ENCODE measurements at regions not wholly inside any gene's neighbourhood (a gene's known extent, or its start where the extent isn't known, plus 50 kb on each side); places are given as distances from the start of the nearest gene placed in this dataset.

DNA sequence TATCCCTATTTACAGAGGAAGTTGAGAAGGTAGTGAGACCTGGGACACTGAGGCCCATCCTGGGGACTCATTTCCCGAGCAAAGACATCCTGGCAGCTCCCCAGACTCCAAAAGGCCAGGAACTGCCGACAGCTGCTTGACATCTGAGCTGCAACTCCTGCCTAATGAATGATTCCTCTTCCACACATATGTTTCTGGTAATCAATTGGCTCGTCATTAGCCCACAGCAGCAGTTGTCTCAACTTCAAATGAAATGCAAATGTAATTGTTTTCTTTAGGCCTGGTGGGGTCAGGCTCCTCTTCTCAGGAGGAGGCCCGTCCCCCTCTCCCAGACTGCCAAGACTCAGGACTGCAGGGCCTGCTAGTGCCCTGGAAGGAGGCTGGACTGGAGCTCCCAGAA, 61.8 kb upstream of the DISP3 start:
- TF ChIP-seq, protein P1, sequence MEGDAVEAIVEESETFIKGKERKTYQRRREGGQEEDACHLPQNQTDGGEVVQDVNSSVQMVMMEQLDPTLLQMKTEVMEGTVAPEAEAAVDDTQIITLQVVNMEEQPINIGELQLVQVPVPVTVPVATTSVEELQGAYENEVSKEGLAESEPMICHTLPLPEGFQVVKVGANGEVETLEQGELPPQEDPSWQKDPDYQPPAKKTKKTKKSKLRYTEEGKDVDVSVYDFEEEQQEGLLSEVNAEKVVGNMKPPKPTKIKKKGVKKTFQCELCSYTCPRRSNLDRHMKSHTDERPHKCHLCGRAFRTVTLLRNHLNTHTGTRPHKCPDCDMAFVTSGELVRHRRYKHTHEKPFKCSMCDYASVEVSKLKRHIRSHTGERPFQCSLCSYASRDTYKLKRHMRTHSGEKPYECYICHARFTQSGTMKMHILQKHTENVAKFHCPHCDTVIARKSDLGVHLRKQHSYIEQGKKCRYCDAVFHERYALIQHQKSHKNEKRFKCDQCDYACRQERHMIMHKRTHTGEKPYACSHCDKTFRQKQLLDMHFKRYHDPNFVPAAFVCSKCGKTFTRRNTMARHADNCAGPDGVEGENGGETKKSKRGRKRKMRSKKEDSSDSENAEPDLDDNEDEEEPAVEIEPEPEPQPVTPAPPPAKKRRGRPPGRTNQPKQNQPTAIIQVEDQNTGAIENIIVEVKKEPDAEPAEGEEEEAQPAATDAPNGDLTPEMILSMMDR (IDR thresholded peaks at IDR 0.05): no peak
- no peak for TF ChIP-seq POLR2A (IDR thresholded peaks at IDR 0.05)
